Fibroblast of lung (primary cell): ENCODE measurements at regions not wholly inside any gene's neighbourhood (a gene's known extent, or its start where the extent isn't known, plus 50 kb on each side); places are given as distances from the start of the nearest gene placed in this dataset.

Experiments used
- EZH2 ChIP-seq: IDR thresholded peaks from 2 replicates; pipeline ENCODE4 v1.5.1; 2012; ENCODE audit warnings: low read length, control low read depth, mild to moderate bottlenecking; ENCODE audit errors: missing control alignments
- TF ChIP-seq, protein P1 (sequence below), 2 donors: IDR thresholded peaks in 1 of 2; conservative IDR thresholded peaks in 1 of 2; 1 replicate in 1 of 2; 2 replicates in 1 of 2; pipeline ENCODE4 v1.5.1; 2011 to 2012; ENCODE audit warnings: low read length in 2 of 2, control low read depth in 1 of 2, inconsistent platforms in 1 of 2, low read depth in 1 of 2, mild to moderate bottlenecking in 1 of 2

DNA sequence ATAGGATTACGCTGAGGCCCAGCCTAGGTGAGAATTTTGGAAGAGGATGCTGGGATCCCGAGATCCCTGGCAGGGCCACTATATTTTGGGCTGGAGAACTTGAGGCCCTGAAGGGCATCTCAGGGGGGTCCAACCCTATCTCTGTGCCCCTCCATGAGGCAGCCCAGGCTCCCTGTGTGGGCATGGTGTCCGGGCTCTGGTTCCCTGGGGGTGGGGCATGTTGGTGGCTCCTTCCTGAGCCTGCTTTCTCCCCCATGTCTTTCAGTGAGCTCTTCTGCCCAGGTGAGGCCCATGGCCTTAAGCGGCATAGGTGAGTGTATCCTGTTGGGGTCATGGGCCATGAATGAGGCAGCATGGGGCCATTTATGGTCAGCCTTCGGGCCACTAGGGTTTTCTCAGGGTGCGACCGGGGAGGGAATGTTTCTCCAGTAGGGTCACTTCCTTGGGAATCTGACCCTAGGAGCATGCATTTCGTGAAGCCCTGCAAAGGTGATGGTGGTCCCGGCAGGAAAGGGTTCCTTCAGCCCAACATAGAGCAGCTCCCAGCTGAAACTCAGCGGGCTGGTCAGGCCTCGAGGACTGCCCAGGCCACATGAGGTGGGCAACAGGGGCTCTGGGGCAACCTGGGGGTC lies 191.3 kb downstream of the UBE3A start:
- TF ChIP-seq, protein P1, sequence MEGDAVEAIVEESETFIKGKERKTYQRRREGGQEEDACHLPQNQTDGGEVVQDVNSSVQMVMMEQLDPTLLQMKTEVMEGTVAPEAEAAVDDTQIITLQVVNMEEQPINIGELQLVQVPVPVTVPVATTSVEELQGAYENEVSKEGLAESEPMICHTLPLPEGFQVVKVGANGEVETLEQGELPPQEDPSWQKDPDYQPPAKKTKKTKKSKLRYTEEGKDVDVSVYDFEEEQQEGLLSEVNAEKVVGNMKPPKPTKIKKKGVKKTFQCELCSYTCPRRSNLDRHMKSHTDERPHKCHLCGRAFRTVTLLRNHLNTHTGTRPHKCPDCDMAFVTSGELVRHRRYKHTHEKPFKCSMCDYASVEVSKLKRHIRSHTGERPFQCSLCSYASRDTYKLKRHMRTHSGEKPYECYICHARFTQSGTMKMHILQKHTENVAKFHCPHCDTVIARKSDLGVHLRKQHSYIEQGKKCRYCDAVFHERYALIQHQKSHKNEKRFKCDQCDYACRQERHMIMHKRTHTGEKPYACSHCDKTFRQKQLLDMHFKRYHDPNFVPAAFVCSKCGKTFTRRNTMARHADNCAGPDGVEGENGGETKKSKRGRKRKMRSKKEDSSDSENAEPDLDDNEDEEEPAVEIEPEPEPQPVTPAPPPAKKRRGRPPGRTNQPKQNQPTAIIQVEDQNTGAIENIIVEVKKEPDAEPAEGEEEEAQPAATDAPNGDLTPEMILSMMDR (conservative IDR thresholded peaks at IDR 0.05 in 1 of 2, IDR thresholded peaks at IDR 0.05 in 1 of 2; ENCODE audit: low read depth in 1 of 2, low read length in 2 of 2) = no peak
- TF ChIP-seq EZH2 = no peak
